ENCODE measurements at regions not wholly inside any gene's neighbourhood (a gene's known extent, or its start where the extent isn't known, plus 50 kb on each side); places are given as distances from the start of the nearest gene placed in this dataset.

DNA sequence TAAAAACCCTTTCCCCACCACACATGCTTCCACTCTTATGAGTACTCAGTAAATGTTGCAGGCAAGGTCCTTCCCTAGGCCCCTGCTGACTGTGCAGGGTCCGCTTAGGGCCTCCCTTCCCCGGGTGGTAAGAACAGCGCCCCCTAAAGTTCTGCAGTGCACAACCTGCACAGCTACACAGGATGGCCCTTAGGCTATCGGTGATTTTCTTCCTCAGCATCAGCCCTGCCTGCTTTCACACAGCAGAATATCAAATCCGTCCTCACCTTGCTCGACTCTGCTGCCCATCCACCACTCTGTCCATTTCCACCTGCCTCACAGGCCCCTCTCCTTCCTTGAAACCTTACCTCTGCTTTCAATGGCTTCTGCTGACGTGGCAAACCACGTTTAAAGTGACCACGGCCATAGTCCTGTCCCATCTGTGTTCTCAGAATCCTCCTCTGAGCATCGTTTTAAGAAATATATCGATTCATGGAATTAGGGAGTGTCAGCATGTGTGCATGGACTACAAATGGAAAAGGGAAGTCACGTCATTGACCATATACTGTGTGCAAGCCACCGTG, 51.4 kb upstream of the TMEM132E start:
- no peak for DNase-seq

DNA sequence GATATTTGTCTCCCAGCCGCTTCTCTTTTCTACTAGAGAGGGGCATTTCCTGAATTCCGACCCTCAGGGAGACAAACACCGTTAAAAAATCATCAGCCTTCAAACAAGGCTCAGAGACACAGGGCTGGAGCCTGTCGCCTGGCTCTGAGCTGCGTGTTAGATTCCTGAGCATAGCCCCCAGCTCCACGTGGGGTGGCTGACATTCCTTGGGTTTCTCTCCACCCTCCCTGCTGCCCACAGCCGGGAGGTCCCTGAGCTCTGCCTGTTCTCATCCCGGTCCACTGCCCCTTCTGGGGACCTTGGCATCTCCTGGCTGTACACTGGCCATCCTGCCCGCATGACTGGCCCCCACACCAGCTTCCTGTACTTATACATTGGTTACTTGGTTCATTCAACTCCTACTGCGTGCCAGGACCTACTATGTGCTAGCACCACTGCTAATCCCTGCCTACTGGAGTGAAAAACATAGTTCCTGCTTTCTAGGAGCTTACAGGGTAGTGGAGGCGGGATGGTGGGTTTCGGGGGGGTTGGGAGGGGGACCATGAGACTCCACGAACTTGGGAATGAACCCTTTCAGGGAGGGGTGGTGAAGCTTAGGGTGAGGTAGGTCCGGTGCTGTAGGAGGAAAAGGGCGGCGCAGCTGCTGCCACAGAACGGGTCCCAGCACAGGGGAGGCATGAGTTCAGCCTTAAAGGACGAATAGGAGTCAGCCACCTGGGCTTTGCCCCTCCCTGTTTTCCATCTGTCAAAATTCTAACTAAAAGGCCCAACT, 52.1 kb upstream of the TMEM132E start:
- no peak for DNase-seq

DNA sequence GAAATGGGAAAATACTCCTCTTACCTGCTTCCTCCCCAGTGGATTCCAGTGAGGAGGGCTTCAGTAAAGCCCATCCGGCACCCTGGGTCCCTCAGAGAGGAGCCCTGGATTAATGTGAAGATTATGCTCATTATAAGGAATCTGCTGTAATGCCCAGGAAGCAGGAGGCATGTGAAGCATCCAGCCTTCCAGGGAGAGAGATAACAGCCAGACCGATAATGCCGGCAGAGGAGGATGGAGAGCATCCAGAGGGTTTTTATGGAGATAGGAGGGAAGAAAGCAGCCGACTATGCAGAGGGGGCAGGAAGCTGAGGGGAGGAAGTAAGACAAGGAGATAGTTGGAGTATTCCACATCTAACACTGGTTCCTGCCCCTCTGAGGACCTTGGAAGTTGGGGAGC, 53.7 kb upstream of the TMEM132E start:
- DNase-seq: no peak

DNA sequence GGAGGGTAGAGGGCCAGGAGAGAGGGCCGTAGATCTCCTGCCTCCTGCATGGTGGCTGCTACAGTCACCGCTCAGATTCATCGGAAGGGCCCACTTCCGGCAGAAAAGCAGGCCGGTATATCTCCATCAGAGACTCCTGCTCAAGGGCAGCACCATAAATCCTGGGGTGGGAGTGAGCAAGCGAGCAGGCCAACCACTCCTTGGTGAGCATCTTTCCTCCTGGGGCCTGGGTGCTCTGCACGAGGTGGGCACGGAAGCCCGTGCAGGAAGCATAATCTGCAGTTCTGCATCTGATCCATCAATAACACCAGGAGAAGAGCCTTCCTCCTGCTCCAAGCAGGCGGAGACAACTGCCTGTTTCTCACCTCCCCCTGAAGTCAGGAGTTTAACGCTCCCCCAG, 57.4 kb upstream of the TMEM132E start:
- no peak for DNase-seq

DNA sequence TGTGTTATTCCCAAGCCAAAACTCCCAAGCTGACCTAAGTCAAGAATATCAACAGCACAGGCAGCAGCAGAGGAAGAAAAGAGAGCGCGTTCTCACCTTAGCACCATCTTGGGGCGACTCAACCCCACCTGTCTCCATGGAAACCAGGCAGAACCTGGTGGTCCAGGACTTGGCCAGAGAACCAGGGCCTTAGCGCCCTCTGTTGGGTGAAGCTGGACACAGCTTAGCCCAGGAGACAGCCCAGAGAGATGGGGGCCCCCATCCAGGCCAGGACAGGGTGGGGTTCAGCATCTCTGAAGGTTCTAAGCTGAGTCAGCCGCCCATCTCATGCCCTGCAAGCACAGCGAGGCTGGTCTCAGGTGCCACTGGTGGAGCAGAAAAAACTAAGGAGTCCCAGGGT, 60.1 kb upstream of the TMEM132E start:
- DNase-seq: no peak

DNA sequence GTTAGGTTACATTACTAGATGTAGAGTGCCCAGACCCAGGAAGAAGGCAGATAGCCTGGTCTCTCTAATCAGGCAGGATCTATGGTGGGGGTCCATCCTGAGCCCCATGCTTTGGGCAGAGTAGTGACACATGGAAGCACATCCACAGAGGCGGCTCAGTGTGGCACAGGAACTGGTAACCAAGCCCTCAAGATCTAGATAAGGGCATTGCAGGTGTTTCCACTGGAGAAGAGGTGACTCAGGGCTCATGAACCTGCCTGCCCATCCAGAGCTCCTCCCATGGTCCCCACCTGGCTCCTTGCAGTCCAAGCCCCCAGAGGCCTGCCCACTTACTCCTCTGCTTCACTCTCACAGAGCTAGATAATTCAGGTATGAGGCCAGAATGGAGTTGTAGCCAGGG, 62.0 kb upstream of the TMEM132E start:
- no peak for DNase-seq

DNA sequence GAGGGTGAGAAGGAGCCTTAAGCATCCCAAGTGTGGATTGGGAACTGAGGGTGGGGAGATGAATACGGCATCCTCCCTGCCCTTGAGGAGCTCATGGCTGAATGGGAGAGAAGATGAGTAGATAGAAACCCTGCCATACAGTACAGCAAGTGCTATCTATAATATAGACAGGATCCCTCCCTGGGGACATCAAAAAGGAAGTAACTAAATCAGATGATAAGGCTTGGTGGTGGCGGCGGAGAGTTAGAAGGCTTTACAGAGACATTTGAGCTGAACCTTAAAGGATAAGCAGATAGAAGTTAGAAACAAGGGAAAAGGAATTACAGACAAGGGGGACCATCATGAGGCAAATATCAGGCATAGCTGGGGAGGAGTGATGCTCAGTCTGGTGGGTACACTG, 67.5 kb upstream of the TMEM132E start:
- no peak for DNase-seq

DNA sequence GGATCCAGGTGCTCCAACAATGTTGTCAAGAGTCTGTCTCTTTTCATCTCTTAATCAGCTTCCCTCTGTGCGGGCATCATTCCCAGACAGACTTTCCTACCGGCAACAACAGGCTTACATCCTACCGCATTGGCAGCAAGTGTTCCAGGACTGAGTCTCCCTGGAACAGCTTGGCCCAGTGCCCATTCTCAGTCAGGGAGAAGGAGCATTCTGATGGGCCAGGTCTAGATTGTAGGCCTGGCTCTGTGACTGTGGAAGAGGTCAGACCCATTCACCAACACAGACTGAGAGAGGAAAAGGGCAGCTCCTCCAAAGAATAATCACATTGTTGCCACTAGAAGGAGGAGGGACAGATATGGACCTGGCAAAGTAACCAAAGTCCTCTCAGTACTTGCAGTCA, 68.1 kb upstream of the TMEM132E start:
- no peak for DNase-seq

DNA sequence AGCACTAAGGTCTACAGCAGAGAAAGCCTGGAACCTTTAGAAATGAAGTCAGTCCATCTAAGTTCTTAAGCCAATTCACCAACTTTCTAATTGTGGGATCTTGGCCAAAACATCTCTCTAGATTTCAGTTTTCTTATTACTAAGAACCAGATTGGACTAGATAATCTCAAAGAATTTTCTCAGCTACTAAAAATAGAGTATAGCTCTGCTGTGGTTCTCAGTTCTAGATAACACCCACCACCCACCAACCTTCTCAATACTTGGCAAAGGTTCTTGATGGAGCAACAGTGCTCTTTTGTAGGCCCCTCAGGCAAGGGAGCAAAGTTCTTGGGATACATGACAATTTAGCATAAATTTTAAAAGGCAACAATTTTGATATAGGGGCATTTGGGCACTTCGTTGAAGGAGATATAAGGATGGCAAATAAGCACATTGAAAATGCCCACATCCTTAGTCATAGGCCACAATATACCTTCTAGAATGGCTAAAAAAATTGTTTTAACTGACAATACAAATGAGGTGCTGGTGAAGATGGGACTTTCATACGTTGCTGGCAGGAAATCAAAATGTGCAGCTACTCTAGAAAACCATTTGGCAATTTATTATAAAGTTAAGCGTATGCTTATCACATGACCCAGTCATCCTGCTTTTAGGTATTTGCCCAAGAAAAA, 74.4 kb upstream of the TMEM132E start:
- DNase-seq: no peak

DNA sequence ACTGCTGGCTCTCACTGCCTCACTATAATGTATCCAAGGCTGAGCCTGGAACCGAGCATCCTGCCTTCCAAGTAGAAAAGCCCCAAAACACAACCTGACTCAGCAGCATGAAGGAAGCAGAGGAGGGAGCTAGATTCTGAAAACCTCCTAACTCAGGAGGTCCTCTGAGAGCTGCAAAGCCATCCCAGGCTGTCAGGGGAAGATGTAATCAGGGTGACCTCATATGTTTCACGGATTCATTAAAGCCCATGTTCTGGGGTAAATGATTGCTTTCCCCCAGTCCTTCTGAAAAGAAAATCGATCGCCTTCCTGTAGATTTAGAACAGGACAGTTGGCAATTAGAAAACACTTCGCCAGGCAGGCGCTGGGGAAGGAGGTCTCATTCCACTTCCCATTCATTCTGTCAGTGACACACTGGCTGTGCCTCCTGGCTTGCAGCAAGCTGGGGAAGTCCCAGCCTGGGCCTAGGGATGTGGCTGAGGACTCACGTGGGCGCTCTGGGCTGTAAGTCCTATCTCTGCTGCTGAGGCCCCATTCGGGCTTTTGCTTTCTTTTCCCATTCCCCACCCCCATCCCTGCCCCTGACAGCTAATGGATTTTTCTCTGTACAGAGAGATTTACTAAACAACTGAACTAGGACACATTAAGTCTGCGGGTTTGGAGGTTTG, 75.7 kb upstream of the TMEM132E start:
- DNase-seq: no peak

DNA sequence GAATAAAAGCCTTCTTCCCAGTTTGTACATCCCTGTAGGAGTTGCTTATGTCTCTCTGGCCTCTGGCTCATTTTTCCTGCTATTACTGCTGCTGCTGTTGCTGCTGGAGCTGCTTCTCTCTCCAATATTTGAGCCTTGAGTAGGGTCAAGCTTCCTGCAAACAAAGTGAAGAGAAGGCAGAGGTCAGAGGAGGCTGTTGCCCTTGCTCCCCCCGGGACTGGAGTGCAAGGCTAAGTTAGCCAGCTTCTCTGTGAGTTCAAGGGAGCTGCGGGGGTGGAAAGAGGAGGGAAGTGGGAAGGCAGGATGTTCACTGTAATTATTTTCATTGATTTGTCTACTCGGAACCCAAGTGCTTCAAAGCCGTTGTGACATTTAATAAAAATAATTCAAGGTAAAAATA, 77.0 kb upstream of the TMEM132E start:
- no peak for DNase-seq

DNA sequence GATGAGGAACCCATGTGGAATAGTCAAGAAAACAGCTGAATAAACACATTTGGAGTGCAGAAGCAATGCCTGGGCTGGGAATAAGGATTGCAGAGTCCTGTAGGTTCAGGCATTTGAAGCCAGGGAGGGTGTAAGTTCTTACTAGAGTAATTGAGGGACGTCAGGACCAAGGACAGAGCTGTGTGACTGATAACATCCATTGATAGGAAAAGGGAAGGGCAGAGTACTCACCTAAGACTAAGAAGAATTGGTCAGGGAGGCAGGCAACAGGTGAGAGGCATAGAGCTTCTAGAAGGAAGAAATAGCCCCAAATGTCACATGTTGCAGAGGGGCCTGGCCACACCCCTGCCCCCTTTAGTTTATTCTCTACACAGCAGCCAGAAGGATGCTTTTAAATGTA, 79.8 kb upstream of the TMEM132E start:
- DNase-seq: no peak

DNA sequence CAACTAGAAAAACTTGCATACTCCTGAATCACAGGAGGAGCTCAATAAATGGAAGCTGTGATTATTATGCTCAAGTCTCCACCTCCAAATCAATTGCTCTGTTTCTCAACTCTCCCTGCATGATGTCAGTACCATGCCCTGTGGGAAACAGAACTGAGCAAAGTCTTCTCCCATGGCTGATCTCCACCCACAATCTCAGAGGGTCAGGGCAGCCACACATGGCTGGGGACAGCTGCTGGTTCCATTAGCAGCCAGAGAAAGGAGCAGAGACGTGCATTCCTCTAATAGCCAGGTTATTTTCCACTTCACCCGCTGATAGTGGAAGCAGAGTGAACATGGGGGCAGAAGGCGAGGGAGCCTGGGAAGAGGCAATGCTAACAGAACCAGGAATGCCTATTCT, 85.5 kb upstream of the TMEM132E start:
- no peak for DNase-seq

DNA sequence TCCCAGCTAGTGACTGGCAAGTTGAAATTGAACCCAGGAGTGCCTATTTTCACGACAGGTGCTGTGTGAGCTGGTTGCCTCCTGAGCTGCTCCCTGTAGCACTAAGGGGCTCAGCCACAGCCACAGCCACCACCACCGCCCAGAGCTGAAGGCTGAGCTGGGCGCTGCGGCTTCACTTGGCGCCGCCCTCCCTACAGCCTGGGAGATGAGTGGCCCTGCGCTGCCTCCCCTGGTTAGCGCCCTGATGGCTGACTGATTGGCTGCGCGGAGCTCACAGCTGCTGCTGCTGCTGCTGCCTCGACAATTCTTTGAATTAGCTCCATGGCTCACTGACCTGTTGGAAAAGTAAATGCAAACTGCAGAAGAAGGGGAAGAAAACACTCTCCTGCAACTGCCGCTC, 91.8 kb upstream of the TMEM132E start:
- no peak for DNase-seq

DNA sequence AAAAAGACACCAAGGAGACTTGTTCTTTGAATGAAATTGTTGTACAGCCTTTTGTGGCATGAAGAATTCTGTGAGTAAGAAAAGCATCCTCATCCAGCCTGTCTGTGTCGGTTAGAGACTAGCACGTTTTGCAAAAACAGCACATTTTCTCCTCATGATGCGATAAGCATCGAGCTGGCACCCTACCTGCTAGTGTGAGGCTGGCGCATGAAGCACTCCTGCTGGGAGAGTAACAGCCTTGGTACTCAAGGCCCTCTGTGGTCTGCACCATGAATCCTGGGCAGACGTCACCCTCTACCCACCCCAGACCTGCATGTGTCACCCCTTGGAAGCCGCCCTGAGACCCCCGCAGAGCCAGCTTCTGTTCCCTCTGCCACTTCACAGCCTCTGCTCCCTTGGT, 92.6 kb upstream of the TMEM132E start:
- no peak for DNase-seq

DNA sequence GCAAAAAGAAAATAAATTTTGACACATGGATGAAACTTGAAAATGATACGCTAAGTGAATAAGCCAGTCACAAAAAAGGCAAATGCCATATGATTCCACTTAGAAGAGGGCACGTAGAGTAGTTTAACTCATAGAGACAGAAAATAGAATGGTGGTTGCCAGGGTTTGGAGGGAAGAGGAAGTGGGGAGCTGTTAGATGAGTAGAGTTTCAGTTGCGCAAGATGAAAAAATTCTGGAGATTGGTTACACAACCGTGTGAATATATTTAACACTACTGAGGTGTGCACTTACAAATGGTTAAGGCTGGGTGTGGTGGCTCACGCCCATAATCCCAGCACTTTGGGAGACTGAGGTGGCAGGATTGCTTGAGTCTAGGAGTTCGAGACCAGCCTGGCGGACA, 93.4 kb upstream of the TMEM132E start:
- no peak for DNase-seq

DNA sequence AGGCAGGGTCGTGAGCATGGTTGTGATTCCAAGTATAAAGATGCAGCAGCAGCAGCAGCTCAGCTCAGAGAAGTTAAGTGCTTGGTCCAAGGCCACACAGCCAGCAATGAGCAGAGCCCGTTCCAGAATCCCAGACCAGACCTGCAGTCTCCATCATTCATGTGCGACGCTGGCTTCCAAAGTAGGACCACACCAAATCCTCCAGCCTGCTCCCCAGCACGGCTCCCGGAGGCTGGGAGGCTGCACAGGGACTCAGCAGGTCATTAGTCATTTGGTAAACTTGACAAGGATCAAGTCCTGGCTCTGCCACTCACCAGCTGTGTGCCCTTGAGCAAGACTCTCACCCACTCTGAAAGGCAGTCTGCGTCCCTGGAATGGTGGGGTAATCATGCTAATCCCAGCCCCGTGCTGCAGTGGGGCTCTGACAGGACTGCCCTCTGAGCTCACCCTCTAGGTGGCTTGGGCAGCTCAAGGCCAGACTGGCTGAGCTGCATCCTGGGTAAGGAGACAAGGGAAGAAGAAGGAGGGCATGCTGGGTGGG, 95.1 kb upstream of the TMEM132E start:
- DNase-seq: no peak

DNA sequence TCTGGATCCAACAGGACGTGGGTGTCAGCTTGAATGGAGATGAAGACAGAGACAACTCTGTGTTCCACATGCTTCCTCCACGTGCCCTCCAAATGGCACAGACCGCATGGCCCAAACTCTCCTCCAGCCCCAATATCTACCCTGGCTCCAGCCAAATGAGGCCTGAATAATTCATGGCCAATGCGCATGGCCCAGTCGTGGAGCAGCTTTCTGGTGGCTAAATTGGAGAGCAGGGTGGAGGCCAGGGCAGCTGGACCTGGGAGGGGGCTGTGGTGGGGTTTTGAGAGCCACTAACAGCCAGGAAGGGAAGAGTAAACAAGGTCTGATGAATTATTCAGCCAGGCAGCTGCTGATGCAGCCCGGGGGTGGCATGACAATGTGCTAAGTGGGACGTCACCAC, 96.7 kb upstream of the TMEM132E start:
- DNase-seq: no peak

DNA sequence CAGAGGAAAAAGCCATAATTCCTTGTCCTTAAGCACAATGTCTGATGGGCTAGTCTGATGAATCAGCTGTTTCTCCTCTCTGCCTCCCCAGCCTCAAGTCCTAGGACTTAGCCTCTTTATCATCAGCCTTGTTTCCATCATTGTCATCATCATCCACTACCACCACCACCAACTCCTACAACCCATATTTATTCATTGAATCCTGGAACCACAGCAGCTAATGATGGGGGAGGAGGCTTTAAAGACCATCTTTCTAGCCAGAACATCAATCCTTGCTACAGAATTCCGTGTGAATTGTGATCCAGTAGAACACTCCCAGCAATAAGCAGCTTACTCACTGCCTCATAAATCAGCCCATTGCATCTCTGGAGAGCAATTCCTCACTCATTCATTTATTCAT, 97.6 kb upstream of the TMEM132E start:
- no peak for DNase-seq

DNA sequence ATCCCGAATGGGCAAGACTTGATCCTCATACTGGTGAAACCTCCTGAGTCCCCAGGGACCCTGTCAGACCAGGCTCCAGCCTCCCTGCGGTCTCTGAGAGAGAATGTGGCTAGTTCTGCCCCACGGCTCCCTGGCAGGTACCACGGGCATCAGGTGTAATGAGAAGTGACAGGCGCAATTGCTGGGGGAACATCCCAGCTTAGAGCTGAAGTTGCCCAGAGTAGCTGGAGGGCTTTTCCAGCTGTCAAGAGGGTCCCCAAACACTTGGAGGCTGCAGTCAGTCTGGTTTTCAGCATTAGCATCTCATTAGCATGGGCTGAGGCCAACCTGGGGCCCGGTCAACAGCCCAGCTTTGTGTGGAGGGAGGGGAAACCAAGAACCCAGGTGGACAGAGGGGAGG, 100.0 kb upstream of the TMEM132E start:
- DNase-seq: no peak

DNA sequence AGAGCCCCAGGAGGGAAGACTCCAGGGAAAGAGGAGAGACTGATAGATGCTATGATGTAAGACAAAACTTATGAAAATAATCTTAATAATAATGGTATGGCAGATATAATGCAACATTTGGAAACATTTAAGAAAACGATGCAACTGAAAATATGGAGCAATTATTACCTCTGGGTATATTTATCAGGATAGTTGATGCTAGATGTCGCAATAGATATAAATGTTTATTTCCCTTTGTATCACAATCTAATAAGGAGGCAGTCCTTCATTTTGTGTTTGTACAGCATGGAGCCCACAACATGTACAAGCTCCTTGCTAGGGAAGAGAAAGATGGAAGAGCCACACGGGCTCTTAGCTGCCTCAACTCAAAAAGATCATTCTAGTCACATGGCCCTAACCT, 101.1 kb upstream of the TMEM132E start:
- no peak for DNase-seq

DNA sequence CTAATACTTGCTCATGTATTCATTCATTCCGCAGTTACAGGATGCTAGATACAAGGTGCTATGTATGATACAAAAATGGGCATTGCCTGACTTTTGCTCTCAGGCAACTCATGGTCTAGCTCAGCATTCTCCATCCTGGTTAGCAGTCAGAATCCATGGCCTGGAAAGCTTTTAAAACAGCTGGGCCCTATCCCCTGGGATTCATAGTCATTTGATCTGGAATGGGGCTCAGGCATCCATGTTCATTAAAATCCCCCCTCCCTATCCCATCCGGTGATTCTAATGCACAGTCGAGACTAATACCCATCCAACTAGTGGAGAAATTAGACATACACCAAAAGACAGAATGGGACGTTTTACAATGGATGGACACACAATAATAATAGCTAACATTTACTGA, 104.1 kb upstream of the TMEM132E start:
- DNase-seq: no peak

DNA sequence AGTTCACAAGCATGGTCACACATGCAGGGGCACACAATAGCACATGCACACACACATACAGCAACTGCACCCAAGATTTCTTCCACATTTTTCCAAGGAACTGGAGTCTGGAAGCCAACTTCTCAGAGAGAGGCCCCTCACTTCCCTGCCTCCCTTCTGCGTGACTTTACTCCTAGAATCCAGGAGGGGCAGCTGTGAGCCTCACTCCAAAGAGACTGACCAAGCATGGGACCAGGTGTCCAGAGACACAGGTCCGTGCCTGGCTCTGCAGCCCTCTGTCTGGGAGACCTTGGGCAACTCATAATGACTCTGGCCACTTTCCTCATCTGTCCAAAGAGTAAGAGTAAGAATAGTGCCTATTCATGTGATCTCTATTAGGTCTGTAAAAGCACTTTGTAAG, 104.7 kb upstream of the TMEM132E start:
- no peak for DNase-seq

DNA sequence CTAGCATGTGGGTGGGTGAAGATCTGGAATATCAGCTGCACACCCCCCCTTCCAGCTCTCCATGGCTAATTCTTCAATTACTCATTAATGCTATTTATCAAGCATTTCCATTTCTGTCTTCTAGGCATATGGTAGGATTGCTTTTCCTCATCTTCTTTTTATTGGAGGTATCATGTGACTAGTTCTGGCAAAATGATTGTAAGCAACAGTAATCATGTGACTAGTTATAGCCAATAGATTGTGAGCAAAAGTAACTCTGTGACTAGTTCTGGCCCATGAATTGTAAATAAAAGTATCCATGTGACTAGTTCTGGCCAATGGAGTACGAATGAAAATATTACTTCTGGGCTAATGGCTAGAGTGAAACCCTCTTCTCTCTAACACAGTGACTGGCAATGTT, 107.0 kb upstream of the TMEM132E start:
- DNase-seq: no peak
